HG03045 (cell line): ENCODE measurements at regions not wholly inside any gene's neighbourhood (a gene's known extent, or its start where the extent isn't known, plus 50 kb on each side); places are given as distances from the start of the nearest gene placed in this dataset.
"Not testable (repeated sequence)": the region's sequence is repeated elsewhere in the genome, so short reads cannot be mapped to it uniquely, and the experiment has no call there.

Experiments
- ATAC-seq: cut with Tn5 transposase; IDR thresholded peaks from one replicate; pipeline ENCODE4 v1.9.1; 2021; ENCODE audit warnings: mild to moderate bottlenecking, moderate library complexity; ENCODE audit not compliant: unreplicated experiment

GRCh38 chr20:1827510-1827973 lies 67.7 kb upstream of the SIRPA start:
- no peak for ATAC-seq

DNA sequence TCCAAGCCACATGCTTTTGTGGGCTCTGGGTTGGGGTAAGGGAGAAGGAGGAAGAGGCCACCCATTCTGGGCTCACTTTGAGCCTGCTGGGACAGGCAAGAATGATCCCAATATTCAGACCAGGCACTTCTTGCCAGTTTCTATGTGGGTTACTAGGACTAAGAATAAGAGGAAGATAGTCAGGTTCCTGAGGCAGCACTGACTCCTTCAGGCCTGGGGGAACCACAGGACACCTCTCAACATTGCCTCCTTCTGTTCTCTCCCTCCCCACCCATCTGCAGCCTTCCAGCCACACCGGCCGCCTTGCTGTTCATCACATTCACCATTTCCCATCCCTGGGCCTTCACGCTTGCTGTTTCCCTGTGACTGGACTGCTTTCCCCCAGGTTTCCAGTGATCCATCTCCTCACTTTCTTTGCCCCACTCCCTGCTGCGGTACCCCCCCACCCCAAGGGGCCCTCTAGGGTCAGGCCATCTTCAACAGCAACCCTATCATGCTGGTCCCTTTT lies 69.2 kb upstream of the SIRPA start:
- ATAC-seq, result no peak

- no peak for ATAC-seq
Observed at GRCh38 chr20:1825507-1825906, 69.7 kb upstream of the SIRPA start.

DNA sequence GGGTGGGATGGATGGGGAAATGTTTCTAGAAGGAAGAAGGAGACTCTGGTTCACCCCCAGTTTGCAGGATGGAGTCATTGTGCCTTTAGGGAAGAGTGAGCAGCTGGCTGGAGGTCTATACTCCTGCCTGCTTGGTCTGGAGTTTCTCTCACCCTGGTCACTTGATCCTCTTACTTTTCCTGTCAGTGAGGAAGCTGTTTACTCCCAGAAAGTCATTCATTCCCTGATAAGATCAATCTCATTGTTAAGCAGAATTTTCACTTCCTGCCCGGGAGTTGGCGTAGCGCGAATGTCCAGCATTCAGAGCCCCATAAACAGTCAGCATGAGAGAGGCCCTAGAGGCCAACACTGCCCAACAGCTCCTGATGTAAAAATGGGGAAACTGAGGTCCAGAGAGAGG lies 70.4 kb upstream of the SIRPA start:
- no peak for ATAC-seq

DNA sequence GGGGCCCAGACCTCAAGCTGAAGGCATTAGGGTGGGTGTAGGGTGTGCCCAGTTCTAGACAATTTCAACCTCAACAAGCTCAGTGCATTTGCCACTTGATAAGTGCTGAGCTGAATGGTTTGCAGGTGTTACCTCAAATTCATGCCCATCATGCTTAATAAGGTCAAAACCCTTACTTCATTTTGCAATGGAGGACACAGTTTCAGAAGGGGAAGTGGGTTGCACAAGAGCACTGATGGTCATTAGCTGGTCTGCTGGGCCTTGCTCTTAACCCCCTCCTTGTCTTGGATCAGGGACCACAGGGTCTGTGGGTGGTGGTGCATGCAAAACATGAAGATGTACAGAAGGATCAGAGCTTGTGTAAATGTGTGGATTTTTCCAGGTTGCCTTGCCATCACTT lies 71.0 kb upstream of the SIRPA start:
- no peak for ATAC-seq

GRCh38 chr20:1823450-1823844 lies 71.8 kb upstream of the SIRPA start:
- ATAC-seq, result no peak

DNA sequence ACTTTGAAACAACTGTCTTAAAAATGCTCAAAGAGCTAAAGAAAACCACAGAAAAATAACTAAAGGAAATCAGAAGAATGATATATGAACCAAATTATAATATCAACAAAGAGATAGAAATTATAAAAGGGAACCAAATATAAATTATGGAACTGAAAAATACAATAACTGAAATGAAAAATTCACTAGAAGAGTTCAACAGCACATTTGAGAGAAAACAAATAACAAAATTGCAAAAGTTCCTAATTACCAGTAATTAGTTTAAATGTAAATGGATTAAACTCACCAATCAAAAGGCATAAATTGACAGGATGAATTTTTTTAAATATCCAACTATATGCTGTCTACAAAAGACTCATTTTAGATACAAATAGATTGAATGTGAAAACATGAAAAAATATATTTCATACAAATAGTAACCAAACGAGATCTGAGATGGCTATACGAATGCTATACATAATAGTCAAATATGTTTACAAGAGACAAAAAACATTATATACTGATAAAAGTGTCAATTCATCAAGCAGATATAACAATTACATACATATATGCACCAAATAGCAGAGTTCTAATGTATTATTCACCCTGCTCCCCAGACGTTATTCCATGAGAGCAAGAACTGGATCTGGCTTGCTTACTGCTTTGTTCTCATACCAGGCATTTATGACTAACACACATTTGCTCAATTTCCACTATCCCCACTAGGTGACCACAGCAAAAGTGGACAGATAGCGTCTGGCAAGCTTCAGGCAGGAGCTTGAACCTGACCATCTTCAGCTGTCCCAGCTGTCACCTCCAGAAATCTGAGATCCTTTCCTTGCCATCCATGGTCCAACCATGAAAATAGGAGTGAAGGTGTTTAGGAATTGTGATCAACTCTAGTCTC lies 72.4 kb upstream of the SIRPA start:
- ATAC-seq, result no peak

DNA sequence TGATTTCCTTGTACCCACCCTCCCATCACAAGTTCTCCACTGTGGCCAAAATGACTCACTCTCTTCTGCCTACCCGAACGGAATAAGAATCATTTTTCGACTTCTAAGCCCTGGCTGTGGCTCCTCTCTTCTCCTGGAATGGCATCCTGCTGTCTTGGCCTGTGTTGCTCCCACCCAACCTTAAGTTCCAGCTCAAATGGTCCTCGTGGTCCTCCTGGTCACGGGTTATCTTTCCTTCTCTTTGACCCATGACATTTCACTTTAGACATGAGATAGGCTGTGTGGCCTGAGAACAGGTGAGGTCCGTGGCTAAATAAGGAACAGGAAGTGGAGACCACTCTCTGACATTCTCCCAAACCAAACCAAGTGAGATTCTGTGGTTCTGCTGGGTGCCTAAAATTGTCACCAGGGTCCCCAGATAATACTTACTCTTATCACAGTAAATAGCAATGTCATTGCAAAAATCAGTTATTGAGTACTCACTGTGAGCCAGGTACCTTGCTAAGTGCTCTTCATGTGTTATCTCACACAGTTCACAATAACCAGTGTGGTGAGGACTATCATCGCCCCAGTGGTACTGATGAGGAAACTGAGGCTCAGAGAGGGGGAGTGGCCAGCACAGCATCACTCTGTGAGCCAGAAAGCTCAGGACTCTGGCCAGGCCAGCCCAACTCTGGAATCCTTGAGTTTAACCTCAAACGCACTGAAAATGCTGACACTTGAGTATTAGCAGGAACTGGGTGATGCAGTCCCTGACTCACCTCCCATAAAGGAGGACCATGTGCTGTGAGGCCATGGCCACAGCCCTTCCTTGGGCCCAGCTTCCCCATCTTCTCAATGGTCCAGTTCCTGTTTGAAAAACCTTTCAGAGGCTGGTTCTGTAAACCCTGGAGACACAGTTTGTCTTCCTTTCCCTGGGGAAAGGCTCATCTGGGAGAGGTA lies 74.8 kb upstream of the SIRPA start:
- ATAC-seq, result no peak

DNA sequence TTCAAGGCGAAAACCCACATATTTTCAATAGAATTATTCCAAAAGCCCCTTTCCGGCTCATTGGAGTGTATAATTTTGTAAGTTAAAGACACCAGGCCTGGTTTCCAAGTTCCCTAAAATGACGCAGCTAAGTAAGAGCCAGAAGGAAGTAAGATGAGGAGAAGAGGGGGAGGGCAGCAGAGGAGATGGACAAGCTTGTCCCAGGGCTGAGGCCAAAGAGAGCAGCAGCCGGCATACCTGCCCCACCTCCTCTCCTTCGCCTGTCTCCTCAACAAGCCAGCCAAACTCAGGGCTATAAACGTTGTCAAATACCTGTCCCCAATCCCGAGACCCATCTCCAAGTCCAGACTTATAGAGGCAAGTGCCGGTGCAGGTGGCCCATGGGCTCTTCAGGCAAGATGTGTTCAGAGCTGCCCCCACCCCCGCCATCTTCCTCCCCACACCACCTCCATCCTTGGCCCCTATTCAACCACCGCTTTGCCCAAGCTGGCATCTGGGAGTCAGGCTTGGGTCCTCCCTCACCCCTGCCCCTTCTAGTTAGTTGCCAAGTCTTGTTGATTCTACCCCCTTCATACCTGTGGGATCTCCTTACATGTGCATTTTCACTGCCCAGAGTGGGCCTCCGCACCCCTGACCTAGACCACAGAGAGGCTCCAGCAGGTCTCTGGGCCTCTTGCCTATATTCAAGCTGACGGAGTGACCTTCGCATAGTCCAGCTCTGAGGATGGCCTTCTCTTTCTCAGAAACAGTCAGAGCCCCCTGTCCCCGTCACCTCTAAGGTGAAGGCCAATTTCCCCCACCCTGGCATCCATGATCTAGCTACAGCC lies 75.7 kb upstream of the SIRPA start:
- no peak for ATAC-seq

DNA sequence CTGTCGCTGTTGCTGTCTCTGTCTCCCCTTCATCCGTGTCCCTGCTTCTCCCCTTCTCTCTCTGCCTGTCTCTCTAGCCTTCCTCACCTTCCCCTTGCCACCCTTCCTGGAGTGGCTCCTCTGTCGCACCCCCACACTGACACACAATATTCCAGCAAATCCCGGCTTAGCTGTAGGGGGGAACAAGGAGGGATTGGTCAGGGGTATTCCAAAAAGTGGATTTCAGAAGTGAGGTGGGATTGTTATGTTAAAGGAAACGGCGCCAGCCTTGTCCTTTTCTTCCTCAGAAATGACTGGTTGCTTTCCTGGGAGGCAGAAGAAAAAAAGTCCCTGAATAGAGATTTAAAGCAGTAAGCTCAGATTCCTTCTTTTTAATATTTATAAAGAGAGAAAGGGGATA lies 76.3 kb upstream of the SIRPA start:
- ATAC-seq, result no peak

GRCh38 chr20:1818247-1818840 lies 76.9 kb upstream of the SIRPA start:
- ATAC-seq, result no peak

DNA sequence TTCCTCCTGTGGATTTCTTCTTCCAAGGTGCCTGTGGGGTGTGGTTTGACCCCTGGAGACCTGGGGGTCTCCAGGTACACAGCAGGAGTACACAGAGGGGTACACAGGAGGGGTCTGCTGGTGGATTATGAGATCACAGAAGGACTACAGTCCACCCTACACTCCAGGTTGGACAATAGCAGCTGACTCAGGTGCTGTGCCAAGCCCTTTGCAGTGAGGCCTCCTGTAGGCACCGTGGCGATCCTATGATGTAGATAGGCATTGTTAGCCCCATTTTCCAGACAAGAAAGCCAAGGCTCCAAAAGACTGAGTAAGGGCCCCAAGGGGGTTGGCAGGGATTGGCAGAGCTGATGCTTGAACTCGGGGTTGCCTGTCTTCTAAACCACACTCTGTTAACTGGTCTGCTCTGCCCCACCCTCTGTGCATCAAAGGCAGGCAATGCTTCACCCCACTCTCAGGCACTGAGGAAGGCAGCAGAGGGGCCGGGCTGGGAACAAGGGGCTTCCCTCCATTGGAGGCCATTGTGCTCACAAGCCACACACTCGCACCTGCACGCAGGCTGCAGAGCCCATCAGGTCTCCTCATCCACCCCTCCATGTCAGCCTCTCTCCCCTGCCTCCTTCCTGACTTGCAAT lies 77.5 kb upstream of the SIRPA start:
- no peak for ATAC-seq

DNA sequence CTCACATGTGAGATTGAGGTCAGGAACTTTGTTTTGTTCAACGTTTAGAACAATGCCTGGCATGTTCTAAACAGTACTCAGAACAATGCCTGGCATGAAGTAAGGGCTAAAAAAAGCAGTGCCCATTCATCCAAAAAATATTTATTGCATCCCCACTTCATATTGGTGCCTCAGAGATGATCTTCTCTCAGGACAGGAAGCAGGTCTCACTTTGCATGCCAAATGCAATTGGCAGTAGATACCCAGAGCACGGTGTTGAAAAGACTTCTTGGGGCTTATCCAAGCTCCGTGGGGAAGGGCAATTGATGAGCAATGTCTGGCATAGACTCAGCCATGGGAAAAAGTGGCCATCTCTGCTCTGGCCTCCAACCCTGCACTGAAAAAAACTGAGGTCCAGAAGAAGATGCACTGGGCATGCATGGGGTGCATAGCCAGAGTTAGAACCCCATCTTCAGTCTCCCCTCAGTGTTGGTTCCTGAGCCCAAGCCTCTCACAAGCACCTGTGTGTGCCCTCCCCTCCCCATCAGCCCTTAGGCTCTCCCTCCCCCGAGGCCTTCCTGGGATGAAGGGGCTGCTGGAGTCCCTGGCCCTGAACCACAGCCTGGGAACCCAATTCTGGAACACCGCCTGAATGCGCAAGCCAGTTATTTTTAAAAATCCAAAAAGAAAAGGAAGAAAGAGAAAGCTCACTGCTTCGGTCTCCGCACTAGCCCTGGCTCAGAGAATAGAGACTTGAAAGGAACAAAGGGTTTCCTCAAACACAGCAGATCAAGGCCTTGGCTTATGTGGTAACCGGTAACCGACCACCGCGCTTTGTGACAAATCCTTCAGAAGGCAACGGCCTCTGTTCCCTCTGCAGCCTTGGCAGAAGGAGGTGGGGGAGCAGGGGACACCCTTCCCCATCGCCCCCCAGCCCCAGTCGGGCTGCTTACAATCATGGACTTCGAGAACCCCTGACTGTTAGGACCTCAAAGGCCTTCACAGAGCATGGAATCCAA lies 78.5 kb upstream of the SIRPA start:
- no peak for ATAC-seq

DNA sequence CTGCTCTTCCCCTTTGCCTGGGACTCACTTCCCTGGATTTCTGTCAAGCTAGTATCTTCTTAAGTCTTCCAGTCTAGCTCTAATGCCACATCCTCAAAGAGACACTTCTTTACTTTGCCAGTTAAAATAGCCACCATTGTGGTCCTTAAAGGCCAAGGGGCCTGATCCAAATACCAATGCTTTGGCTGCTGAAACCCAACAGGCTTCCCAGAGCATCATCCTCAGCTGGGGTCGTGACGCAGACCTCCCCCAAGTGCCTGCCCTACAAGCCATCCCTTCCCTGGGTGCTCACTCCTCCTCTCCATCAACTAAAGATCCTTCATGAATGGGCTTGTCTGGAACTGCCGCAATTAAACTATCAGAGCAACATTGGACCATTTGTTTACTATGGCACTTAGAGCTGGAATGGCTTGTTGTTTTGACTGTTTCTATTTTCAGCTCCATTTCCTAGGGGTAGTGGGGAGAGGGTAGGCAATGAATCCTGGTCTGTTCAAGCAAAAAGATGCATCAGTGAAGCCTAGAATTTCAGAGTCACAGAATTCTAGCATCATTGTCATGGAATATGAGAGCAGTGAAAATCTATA lies 79.6 kb upstream of the SIRPA start:
- ATAC-seq, result no peak

DNA sequence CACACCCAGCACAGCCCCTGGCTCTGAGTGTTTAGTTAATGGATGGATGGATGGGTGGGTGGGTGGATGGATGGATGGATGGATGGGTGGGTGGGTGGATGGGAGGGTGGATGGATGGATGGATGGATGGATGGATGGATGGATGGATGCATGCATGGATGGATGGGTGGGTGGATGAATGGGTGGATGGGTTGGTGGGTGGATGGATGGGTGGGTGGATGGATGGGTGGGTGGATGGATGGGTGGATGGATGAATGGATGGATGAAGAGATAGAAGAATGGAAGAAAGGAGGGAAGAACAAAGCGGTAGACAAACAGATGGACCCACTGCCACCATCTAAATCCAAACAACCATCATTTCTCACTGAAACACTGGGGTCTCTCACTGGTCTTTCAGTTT lies 80.3 kb upstream of the SIRPA start:
- not testable (repeated sequence) for ATAC-seq

- ATAC-seq, result no peak
Observed at GRCh38 chr20:1813674-1814635, 81.3 kb upstream of the SIRPA start.

DNA sequence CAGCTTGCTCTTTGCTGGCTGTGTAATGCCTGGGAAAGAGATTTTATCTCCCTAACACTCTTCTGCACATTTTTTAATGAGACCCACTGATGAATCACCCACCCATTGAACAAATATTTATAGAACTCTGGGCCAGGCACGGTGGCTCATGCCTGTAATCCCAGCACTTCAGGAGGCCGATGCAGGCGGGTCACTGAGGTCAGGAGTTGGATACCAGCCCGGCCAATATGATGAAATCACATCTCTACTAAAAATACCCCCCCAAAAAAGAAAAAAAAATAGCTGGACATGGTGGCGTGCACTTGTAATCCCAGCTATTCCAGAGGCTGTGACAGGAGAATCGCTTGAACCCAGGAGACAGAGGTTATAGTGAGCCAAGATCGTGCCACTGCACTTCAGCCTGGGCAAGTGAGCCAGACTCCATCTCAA lies 82.1 kb upstream of the SIRPA start:
- no peak for ATAC-seq
